Ecto neural progenitor cell (in vitro differentiated cells): ENCODE measurements at regions not wholly inside any gene's neighbourhood (a gene's known extent, or its start where the extent isn't known, plus 50 kb on each side); places are given as distances from the start of the nearest gene placed in this dataset.

Experiments used
- DNase-seq: peaks from one replicate; pipeline ENCODE4 v3.0.0-alpha.2; 2018; ENCODE audit warnings: low spot score

DNA sequence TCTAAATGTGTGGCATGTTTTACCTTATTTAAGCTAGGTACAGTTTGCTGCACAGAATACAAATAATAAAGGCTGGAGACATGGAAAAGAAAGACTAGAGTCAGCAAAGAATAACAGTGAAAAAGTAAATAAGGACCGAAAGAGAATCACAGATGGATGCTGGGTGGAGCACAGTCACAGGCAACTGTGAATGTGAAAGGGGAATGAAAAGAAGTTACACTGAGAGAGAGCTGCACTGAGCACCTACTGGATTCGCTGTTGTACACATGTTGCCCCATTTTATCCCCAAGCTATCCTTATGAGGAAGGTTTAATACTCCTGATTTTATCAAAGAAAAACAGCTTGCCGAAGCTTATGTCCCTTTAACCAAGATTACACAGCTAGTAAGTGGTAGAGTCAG is 165.4 kb upstream of the RGMB start:
- DNase-seq: no peak

DNA sequence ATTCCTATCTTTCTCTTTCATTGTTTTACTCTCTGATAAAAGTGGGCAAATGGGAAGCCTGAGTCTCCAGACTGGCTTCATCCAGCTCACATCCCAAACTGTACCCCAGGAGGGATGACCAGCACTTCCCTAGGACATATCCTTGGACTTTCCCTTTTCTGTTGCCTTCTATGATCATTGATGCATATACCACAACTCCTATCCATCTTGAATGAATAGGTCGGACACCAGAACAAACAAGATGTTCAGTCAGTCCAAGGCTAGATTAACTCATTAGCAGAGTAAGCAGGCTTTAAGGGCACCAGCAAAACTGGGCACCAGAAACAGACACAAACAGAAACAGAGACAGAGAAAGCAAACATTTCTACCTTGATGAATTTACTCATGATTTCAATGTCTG is 159.1 kb upstream of the RGMB start:
- no peak for DNase-seq

DNA sequence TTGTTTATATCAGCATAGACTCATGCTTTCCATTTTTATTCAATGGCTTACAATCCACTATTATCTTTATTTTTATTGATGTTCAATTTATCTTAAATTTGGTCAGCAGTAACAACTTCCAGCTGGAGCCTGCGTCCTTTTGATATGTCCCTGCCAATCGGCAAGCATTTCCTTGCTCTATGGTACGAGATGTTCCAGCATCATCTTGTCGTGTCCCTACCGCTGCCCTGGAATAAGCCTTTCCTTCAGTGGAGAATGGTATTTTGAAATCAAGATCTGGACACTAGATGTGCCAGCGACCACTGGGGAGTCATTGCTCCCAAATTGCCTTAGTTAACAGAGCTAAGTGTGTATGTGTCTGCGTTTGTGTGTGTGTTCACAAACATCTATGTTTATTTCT is 151.6 kb upstream of the RGMB start:
- DNase-seq: no peak

DNA sequence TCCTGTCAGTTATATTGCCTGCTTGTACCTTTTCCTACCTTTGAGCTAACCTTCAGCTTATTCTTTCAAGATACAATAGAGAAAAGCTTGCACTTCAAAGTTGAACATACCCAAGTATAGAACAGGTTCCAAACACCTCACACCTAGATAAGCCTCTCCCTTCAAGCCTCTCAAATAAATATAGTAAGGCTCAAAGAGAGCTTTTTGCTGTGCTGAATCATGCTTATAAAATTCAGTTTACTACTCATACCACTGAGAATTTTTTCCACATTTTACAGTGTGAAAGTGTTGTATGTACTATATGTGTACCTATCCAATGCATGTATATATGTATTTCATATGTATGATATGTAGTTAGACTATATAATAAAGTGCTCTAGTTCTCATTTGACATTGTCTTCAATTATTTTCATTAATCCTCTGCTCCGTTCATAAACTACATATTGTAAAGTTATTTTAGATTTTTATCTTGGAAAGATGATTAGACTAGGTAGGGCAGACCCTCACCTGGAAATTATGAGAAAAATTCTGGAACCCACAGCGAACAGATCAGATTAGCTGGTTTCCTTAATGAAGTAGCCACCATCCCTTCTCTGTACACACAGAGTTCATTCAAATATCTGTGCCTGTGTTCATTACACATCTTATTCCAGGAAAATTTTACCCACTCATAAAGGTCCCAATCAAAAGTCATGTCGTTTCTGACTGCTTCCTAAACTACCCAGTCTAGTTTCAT is 149.2 kb upstream of the RGMB start:
- DNase-seq: no peak

DNA sequence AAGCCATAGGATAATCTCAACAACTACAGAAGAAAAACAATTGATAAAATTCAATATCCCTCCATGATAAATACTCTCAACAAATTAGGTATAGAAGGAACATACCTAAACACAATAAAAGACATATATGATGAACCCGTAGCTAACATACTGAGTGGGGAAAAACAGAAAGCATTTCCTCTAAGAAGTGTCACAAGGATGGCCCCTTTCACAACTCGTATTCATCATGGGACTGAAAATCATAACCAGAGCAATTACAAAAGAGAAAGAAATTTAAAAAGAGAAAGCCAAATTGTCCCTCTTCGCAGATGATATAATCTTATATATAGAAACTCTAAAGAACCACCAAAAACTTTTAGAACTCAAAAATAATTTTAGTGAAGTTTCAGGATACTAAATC is 146.3 kb upstream of the RGMB start:
- no peak for DNase-seq

DNA sequence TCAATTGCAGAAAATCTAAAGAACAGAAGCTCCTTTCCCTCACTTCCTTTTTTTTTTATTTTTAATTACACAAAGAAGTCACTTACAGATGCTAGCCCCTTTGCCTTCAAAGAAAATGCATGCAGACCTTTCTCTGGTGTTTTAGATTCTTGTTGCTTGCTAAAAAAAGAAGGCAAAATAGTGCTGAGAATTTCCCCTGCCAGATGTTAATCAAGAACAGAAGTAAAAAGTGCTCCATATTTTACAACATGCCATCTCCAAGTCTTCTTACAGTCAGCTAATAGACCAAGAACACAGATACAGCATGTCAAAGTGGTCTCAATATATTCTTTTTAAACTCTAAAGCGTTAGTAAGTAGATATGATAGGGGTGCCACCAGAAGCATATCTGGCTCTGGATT is 142.8 kb upstream of the RGMB start:
- no peak for DNase-seq

DNA sequence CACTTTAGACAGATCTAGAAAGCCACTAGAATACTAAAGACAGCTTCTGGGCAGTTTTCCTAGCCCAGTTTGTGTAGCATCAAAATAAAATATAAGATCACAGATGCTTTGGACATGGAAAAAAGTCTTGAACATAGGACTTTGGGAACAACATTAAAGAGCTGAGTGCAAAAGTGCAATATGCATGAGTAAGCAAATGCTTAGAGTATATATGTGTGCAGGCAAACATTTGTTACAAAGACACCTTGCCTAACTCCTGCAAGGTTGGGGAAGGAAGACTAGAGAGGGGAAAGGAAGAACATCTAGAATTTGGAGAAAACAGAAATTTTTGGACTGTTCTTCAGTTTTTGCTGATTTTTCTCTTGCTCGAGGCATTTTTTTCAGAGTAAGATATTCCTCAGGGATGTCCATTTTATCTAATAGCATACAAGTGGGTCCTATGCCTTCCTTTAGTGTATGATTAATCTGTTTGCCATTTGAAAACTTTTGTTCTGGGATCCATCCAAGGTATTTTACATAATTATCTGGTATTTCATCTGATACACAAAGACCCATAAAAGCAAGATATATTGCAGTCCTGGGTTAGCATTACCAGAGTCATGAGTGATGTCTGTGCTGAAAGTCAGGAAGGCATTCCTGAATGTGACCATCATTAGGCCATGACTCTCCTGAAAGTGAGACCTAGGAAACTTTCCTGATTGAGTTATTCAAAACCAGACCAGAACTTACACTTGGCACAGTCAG is 142.0 kb upstream of the RGMB start:
- DNase-seq: no peak

DNA sequence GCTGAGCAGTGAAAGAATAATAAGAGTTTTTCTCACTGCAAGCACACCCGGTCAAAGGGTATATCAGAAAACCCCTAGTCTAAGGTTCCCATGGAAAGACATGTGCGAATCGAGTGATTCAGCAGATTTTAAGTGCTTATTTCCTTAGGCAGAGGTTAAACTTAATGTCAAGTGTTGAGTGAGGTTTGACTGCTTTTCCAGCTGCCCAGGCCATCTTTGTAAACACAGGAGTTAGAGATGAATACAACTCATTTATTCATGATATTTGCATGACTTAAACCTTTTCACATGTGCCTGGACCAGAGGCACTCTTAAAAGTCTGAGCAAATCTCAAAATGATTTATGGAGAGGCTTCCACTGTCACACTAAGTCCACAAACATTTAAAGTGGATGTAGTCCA is 137.8 kb upstream of the RGMB start:
- DNase-seq: no peak

DNA sequence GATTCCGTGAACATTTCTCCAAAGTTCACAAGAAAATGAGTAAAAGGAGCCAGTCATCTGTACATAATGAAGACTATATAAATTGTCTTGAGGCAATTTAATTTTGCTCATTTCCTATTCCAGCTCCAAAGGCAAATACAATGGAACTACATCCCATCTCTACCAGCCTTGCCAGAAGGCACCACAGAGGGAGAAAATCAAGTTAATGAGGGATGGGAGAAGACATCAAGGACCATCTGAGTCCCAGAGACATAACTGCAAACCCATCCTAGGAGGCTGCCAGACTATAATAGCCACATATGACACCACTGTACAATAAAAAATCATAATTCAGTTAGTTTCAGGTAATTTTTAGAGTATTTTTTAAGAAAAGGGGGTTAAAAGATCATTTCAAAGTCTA is 136.3 kb upstream of the RGMB start:
- no peak for DNase-seq

DNA sequence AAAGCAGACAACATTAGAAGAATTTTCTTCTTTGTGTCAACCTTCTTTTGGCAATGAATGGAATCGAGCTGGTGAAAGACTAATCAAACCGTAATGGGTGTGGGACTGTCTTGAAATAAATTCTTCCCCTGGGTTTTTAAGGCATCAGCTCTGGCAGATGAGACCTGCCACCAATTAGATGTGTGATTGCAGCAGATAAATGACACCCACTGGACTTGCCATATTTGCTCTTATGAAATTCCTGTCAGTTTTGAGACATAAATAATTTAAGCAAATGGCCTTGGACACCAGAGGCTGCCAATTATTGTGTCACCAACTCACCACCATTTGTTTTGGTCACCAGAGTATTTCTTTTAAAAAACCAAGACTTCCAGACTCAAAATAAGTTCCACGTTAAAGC is 135.9 kb upstream of the RGMB start:
- DNase-seq: no peak

DNA sequence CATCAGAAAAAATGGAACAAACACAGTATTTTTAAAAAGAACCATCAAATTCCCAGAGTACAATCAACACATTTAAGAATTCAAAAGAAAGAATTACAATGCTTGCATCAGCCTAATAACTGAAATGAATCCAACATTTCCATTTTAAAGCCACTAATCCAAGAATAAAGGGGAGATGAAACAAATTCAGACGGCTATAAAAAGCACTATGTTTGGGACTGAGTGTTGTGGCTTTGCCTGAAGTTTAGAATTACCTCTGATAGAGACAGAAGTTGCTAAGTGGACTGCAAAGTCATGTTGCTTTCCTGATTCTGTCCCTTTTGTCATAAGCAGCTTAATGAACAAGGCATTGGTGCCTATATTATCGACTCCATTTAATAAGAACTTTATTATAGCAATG is 135.4 kb upstream of the RGMB start:
- no peak for DNase-seq

DNA sequence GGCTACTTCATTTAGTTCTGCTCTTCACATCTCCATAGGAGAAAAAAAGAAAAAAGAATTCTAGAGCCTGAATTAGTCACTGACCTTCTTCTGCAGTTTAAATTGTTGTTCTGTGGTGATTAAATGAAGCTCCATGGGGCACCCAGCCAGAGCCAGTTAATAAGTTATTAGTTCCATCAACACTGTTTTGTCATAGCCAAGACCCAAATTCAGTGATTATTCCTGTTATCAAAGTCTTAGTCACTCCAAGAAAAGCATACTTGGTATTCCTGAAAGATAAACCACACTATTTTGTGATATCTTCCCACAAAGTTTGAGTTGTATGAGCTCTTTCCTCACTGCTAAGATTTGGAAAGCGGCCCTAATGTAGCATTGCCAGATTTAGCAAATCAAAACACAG is 134.8 kb upstream of the RGMB start:
- DNase-seq: no peak

DNA sequence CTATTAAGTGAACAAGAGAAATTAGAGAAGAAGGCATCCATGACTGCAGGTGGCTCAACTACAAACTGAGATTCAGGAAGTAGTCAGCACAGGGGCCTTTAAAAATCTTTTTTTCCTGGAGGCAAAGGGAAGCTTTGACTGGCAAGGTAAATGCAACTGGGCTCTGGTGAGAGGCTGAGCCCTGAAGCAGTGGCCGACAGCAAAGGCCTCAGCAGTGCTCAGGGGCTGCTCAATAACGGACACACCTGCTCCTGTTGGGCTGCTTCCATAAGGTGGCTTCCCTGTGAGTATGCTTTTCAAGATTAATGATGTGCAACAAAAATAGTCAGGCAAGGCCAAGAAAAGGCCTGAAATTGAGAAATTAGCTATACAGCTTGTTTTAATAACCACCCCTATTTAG is 134.2 kb upstream of the RGMB start:
- DNase-seq: no peak

DNA sequence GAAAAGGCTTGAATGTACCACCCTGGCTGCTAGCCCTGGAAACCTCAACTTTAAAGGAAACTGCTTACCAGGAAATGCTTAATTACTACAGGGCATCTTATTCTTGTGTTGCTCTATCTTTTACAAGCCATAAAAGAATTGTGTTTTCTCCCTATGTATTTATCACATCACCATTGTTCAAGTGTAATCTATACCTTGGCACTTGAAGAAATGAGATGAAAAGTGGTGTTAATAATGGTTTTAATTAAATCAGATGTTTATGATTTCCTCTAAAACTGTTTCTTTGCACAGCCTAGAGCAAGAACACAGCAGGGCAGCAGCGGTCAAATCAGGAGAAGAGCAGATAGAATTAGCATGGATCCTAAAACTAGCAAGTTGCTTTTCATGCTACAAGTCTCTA is 131.8 kb upstream of the RGMB start:
- DNase-seq: no peak

DNA sequence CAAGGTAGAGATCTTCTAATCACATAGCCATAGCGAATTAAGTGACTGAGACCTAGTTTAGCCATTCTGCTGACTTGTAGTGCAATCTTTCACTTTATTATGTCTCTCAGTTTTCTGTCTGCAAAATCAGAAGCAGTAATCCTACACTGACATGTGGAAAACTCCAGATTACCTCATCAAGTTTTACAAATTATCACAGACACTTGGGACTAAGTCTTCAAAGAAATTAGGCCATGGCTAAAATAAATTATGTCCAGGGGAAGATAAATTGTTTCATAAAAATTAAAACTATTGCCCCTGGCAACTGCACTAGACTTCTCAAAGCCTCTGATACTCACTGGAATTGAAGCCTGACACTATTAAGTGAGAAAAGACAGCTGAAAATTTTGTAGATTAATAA is 129.9 kb upstream of the RGMB start:
- no peak for DNase-seq

DNA sequence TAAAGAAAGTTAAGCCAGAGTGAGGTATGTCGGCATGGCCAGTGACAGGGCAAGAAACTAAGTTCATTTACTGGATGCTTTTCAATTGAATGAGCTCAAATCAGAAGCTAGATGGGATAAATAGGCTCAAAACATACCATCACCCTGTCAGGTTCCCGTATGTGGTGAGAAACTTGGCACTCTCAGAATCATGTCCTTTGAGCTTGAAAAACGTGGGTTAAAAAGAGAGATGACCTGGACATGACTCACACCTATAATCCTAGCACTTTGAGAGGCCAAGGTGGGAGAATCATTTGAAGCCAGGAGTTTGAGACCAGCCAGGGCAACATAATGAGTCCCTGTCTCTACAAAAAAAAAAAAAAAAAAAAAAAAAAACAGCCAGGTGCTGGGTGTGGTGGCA is 121.7 kb upstream of the RGMB start:
- no peak for DNase-seq

DNA sequence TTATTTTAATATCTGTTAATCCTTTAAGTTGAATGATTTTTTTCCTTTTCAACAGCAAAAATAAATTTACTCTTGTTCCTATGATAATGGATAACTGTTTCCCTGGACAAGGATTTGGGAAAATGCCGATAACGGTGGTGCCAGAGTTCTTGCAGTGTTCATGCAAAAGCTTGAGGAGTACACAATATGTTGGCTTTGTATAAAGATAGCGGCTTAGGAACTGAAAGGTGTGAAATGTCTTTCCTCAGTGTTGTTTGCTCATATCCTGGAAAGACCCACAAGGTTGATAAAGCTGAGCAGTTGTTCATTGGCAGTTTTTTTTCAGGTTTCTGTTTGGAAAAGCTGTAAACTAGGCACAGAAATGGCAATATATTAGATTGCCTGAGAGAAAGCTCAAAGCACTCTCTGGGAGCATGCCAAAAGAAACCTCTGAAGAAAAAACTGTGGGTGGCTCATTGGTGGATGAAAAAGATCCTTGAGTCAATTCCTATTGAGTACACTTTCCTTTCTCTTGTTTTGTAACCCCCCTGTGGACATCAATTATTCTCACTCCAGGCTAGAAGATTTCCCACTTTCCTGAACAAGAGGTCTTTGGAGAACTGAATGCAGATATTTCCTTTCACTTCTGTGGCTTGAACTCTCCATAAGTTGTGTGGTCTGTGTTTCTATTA is 117.2 kb upstream of the RGMB start:
- no peak for DNase-seq

DNA sequence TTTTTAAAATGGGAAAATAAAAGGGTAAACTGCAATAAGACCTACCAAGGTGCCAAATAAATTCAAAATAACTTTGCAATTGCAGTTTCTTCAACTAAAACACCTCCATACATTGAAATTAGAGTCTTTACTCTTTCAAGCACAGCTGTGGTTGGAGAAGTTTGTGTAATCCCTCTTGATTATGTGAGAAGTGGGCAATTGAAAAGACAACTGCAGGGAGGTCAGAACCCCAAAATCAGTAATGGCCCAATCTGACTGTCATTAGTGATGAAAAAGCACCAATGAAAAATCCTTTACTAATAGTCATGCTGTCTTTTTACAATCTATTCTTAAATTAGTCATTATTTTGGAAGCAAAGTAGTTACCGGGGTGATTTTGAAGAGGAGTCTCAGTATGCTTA is 116.7 kb upstream of the RGMB start:
- DNase-seq: no peak

DNA sequence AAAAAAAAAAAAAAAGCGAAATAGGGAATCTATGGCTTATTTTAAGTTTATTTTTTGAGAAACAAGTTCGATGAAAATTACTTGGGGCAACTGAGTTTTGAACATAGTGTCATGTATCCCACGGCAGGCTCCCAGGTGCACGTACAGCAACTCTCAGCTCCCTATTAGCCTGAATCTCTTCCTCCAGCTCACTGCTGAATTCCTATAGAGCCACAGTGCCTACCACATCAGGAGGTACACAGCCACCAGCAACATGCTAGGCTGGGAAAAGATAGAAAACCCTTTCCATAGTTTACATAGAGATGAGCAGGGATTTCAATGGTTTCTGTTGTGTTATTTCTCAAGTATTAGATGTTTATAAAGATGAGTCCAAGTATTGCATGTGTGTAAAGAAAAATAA is 115.9 kb upstream of the RGMB start:
- DNase-seq: no peak

DNA sequence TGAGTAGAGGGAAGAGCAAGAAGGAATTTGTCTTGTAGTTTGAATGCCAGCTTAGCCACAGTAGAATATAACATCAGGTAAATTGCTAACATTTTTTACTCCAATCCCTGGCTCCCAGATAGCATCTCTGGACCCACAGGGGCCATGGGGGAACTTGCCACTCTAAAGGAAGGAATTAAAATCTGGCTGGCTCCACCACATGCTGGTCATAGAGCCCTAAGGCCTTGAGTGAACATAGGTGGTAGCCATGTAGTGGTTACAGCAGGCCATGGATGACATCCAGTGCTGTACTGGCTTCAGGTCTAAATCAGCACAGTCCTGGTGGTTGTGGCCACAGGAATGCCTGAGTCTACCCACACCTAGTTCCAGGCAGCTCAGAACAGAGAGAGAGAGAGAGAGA is 109.9 kb upstream of the RGMB start:
- DNase-seq: no peak

DNA sequence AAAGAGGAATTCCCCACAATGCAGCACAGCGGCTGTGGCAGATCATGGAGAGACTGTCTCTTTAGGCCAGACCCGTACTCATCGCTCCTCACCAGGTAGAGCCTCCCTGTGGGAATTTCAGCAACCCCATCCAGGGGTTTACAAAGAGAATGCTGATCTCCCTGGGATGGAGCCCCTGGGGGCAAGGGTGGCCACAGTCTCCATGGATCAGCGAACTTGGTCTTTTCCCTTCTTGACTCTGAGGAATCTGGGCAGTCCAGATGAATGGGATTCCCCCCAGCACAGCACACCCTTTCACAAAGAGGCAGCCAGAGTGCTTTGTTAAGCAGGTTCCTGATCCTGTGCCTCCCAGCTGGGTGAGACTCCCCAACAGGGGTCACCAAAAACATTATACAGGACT is 108.7 kb upstream of the RGMB start:
- DNase-seq: no peak

DNA sequence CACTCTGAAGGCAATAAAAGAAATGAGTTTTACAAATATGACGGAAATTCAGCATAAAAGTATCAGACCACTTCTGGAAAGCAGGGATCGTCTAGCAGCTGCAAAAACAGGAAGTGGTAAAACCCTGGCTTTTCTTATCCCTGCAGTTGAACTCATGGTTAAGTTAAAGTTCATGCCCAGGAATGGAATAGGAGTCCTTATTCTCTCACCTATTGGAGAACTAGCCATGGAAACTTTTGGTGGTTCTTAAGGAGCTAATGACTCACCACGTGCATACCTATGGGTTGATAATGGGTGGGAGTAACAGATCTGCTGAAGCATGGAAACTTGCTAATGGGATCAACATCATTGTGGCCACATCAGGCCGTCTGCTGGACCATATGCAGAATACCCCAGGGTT is 93.5 kb upstream of the RGMB start:
- no peak for DNase-seq

DNA sequence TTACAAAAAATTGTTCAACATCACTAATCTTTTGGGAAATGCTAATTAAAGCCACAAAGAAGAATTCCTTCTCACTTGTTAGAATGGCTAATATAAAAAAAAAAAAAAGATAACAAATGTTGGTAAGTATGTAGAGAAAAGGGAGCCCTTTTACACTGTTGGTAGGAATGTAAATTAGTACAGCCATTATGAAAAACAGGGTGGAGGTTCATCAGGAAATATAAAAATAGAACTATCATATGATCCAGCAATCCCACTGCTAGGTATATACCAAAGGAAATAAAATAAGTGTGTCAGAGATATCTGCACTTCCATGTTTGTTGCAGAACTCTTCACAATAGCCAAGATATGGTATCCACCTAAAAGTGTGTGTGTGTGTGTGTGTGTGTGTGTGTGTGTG is 83.5 kb upstream of the RGMB start:
- DNase-seq: no peak

DNA sequence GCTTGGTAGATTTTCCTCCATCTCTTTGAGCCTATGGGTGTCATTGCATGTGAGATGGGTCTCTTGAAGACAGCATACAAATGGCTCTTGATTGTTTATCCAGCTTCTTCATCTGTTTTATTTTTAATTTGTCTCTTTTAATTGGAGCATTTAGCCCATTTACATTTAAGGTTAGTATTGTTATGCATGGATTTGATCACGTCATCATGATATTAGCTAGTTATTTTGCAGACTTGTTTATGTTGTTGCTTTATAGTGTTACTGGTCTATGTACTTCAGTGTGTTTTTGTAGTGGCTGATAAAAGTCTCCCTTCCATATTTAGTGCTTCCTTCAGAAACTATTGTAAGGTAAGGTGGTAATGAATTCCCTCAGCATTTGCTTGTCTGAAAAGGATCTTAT is 78.6 kb upstream of the RGMB start:
- DNase-seq: no peak
